ENCODE measurements at regions not wholly inside any gene's neighbourhood (a gene's known extent, or its start where the extent isn't known, plus 50 kb on each side); places are given as distances from the start of the nearest gene placed in this dataset.

GRCh38 chr2:158889135-158889853, 79.1 kb upstream of the TANC1 start:
- no peak overlapping the region for H3K4me3 ChIP-seq (ENCODE audit: low read length)
- peak; percentile 80 for DNase-seq (ENCODE audit: low read depth)
- TF ChIP-seq CTCF (IDR thresholded peaks at IDR 0.05; ENCODE audit: insufficient read depth, low read depth, low read length, missing control alignments), result no peak

GRCh38 chr2:158890296-158890905, 78.0 kb upstream of the TANC1 start:
- no peak overlapping the region for H3K4me3 ChIP-seq (ENCODE audit: low read length)
- TF ChIP-seq CTCF (IDR thresholded peaks at IDR 0.05; ENCODE audit: insufficient read depth, low read depth, low read length, missing control alignments), result no peak
- peak; percentile 43 for DNase-seq (ENCODE audit: low read depth)

DNA sequence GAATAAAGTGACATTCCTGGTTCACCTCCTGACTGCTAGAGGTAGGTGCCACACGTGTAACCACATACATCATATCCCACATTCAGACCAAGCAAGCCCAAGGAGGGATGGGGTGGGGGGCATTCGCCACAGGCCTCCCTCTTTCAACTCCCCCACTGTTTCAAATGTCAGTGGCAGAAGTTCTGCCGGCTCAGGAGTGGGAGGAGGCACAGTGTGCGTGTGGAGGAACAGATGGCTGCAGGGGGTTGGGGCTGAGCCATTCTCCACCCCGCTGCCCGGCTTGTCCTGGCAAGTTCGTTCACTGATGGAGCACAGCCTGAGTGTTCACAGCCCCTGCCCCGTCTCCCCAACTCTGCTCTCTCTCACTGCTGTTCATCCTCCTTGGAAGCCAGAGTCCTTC, 75.4 kb upstream of the TANC1 start:
- H3K4me3 ChIP-seq (ENCODE audit: low read length), result no peak overlapping the region
- peak; percentile 97 for DNase-seq (ENCODE audit: low read depth)
- no peak for TF ChIP-seq CTCF (IDR thresholded peaks at IDR 0.05; ENCODE audit: insufficient read depth, low read depth, low read length, missing control alignments)

DNA sequence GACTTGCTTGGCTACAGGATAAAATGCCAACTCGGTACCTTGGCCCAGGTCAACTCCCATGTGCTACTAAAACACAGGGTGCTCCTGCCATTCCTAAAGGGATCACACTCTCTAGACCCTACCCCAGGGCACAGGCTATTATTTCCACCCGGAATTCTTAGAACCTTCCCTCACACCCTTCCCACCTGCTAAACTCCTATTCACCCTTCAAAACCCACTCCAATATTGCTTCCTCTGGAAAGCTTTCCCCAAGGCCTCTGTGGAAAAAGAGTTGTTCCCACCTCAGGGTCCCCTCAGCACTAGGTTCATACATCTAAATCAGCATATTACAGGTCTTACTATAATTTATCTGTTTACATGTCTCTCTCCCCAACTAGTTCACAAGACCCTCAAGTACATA, 75.0 kb upstream of the TANC1 start:
- no peak for TF ChIP-seq CTCF (IDR thresholded peaks at IDR 0.05; ENCODE audit: insufficient read depth, low read depth, low read length, missing control alignments)
- H3K4me3 ChIP-seq (ENCODE audit: low read length), result no peak overlapping the region
- DNase-seq (ENCODE audit: low read depth), result no peak

- H3K4me3 ChIP-seq (ENCODE audit: low read length), result no peak overlapping the region
- DNase-seq (ENCODE audit: low read depth), result peak; percentile 95
- TF ChIP-seq CTCF (IDR thresholded peaks at IDR 0.05; ENCODE audit: insufficient read depth, low read depth, low read length, missing control alignments), result no peak
Observed at GRCh38 chr2:158894078-158894477, 74.4 kb upstream of the TANC1 start.

DNA sequence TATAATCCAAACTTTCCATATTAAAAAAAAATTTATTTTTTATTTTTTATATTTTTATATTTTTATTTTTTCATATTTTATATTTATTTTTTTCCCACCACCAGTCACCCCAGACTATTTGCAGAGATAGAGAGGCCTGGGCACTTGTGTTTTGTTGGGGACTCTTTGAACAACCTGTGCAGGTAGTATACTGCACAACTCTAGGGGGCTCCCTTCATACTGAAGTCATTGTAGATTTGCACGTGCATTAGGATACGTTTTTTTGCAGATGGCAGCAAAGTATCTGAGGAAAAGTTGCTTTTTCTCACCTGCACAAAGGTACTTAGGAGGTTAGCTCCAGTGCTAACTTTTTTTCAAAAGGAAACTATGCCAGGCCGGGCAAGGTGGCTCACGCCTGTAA, 73.9 kb upstream of the TANC1 start:
- TF ChIP-seq CTCF (IDR thresholded peaks at IDR 0.05; ENCODE audit: insufficient read depth, low read depth, low read length, missing control alignments), result no peak
- no peak overlapping the region for H3K4me3 ChIP-seq (ENCODE audit: low read length)
- DNase-seq (ENCODE audit: low read depth), result no peak

- no peak for DNase-seq (ENCODE audit: low read depth)
- no peak for TF ChIP-seq CTCF (IDR thresholded peaks at IDR 0.05; ENCODE audit: insufficient read depth, low read depth, low read length, missing control alignments)
- H3K4me3 ChIP-seq (ENCODE audit: low read length), result no peak overlapping the region
Observed at GRCh38 chr2:158900345-158900744, 68.1 kb upstream of the TANC1 start.

All from epithelial cell of esophagus (primary cell).